GM18909 (cell line): ENCODE measurements at regions not wholly inside any gene's neighbourhood (a gene's known extent, or its start where the extent isn't known, plus 50 kb on each side); places are given as distances from the start of the nearest gene placed in this dataset.
"Not testable (repeated sequence)": the region's sequence is repeated elsewhere in the genome, so short reads cannot be mapped to it uniquely, and the experiment has no call there.

ENCODE experiments used
- ATAC-seq: cut with Tn5 transposase; IDR thresholded peaks from one replicate; pipeline ENCODE4 v1.9.1; 2021; ENCODE audit warnings: mild to moderate bottlenecking; ENCODE audit not compliant: unreplicated experiment, poor library complexity

DNA sequence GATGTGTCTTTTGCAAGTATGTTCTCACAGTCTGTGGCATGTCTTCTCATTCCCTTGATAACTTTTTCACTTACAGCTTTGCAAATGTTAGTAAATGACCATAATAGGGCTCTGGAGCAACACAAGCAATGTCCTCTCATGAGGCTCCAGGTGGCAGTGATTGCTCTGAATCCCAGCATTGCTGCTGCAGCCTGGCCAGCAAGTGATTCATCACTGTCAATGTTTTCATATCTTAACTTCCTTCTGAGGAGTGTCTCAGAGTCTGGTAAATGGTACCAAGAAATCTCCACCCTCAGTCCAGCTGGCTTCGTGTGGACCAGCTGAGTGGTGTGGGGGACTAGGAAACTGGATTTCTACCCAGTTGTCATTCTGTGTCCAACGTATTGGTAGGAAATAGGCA lies 139.6 kb downstream of the MYLK4 start:
- ATAC-seq = no peak

- ATAC-seq = no peak
Measured at GRCh38 chr6:2608503-2608902, 142.2 kb downstream of the MYLK4 start.

- ATAC-seq = no peak
Measured at GRCh38 chr6:2600363-2600762, 150.4 kb downstream of the MYLK4 start.

DNA sequence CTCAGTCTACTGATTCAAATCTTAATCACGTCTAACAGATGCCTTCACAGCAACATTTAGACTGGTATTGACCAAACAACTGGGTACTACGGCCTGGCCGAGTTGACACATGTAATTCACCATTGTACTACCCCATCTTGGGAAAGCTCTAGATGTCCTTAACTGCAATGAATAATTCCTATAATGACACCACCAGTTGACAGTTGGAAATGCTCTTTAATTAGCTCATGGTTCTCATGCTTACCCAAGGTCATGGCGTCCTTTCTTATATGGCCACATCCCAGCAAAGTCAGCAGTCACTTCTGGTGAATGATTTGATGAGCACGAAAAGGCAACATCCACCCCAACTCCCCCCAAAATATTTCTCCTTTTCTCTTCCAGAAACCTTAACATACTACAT lies 150.9 kb downstream of the MYLK4 start:
- ATAC-seq = no peak

- ATAC-seq = no peak
Measured at GRCh38 chr6:2598867-2599266, 151.9 kb downstream of the MYLK4 start.

DNA sequence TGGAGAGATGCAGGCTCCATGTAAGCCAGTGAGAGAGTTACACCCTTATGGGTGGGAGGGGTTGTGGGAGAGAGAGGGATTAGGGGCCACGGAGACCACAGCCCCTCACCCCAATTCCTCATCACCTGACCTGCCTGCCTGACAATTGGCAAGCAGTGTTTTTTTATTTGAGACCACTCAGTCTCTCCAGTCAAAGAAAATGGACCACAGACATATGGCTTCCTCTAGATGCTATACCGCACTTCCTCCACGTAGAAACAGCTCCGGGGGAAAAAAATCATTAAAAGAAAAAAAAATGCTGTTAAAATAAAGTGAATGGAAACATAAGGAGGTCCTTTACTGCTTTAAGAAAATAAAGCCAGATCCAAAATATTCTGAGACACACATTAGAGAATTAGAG lies 152.7 kb downstream of the MYLK4 start:
- no peak for ATAC-seq

- ATAC-seq = not testable (repeated sequence)
Measured at GRCh38 chr6:2597457-2597856, 153.3 kb downstream of the MYLK4 start.

DNA sequence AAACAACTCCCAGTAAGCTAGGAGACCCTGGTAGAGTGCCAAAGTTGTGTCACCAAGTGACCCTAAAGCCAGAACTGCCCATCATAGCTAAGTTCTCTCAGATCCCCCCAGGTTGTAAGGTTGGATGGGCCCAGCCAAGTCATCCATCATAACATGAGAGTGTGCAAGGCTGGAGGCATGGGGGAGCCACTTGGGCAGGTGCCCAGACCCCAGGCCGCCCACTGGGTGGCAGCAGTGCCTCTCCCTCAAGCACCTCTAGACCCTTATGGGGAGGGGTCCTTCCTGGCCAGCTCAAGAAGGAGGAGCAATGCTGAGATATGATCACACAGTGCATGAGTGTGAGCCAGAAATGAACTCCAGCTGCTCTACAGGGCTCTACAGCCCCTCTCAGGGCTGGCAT lies 154.5 kb downstream of the MYLK4 start:
- no peak for ATAC-seq

- no peak for ATAC-seq
Measured at GRCh38 chr6:2594868-2595267, 155.9 kb downstream of the MYLK4 start.

DNA sequence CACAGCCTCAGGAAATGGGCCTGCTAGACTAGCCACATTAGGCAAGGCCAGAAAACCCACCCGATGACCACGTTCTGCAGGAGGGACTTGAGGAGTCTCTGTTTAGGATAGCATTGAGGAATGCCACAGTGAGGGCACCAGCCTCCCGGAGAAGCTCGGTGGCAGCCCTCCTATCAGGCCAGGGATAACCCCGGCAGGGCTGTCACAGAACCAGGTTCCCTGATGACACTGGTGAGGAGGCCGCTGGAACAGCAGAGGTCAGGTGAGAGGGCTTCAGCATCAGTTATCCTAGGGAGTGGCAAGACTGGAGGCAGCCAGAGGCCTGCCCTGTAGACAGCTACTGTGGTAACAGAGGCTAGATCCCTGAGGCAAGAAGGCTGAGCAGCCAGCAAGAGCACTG lies 157.6 kb downstream of the MYLK4 start:
- no peak for ATAC-seq

GRCh38 chr6:2589171-2589661 lies 161.5 kb downstream of the MYLK4 start:
- ATAC-seq = no peak

GRCh38 chr6:2583459-2583858 lies 167.3 kb downstream of the MYLK4 start:
- ATAC-seq = no peak

DNA sequence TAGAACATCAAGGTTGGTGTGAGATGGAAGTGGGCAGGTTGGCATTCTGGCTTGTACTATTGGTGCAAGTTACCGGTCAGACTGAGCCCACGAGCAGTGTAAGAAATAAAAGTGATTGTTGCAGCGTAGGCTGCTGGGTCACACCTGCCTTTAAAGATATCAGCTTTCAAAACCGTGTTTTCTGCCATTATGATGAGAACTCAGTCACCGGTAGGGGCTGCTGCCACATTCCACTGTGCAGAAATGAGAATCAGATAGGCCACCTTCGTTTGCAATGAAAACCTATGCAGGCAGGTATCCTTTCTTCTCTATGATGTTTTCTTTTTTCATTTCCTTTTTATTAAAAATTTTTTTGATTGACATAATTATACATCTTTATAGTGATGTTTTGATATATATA lies 168.5 kb downstream of the MYLK4 start:
- ATAC-seq = no peak

- ATAC-seq = no peak
Measured at GRCh38 chr6:2581611-2582010, 169.1 kb downstream of the MYLK4 start.

GRCh38 chr6:2581011-2581410 lies 169.7 kb downstream of the MYLK4 start:
- no peak for ATAC-seq

DNA sequence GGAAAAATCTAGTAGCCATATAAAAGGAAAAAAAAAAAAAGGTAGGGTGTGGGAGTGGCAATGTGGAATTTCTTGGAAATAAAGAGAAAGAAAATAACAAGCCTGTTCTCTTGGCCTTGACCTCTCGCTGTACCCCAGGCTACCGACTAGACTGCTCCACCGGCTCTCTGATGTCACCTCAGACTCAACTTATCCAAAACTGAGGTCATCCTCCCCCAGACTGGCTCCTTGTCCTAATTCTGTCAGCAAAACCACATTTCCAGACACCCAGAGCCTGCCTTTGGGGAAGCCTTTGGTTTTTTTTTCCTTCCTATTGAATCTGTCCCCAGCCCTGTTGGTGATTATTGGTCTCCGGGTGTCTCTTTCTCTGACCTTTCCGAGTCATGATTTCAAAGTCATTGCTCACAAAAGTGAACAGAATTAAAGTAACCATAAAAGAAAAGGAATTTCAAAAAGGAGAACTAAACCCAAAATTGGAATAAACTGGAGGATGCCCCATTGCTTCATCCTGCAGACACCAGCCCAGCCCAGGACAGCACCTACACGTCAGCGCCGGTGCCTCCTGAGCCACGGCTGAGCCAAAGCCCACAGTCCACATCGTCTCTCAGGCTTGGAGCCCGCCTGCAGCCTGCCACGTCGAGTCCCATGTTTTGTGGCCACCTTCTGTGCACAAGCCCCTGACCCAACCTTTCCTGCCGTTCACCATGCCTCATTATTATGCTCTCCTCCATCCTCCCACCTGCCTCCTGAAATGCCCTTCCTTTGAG lies 170.7 kb downstream of the MYLK4 start:
- no peak for ATAC-seq

GRCh38 chr6:2579241-2579761 lies 171.4 kb downstream of the MYLK4 start:
- ATAC-seq = no peak

DNA sequence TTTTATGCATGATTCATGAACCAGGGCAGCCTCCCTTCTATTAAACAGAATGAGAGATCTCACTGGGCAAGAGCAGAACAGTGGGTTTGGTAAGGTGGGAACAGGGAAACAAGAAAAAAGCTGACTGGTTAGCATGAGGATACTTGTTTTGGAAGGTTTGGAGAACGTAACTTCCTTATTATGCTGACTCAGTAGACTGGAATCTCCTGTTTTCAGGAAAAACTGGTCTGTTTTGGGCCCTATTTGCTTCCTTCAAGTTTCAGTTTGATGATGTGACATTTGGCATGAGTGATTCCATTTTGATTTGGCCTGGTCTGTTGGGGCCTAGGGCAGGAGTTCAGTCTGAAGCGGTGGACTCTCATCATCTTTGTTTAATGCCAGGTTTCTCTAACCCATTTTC lies 172.0 kb downstream of the MYLK4 start:
- no peak for ATAC-seq

DNA sequence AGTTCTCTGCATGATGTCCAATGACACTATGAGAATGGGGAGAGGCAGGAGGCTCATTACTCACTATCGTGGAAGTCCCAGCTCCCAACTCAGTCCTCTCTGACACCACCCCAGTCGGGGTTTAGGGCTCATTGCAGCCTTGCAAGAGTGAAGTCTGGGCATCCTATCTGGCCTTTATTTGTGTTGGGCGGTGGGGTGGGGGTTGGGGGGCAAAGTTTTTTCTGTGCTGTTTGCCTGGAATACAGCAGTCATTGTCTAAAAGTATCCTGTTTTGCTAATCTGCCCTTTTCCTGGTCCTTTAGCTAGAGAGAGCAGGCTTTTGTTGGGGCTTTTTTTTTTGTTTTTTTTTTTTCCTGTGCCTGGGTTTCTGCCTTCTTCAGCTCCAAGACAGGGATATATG lies 174.2 kb downstream of the MYLK4 start:
- no peak for ATAC-seq

GRCh38 chr6:2575236-2575635 lies 175.5 kb downstream of the MYLK4 start:
- ATAC-seq = no peak

- ATAC-seq = not testable (repeated sequence)
Measured at GRCh38 chr6:2569420-2569819, 181.3 kb downstream of the MYLK4 start.

DNA sequence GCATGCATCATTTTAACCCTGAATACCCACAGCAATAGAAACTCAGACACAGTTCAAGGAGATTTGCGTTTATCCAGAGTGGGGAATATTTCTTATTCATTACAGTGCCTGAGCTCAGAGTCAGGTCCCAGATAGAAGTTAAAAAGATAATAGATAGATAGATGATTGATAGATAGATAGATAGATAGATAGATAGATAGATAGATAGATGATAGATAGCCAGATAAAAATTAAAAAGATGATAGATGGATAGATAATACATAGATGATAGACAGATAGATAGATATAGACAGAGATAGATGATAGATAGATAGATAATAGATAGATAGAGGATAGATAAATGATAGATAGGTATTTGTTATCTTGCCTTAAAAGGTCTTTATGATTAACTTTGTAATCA lies 184.7 kb downstream of the MYLK4 start:
- no peak for ATAC-seq
